ENCODE measurements at regions not wholly inside any gene's neighbourhood (a gene's known extent, or its start where the extent isn't known, plus 50 kb on each side); places are given as distances from the start of the nearest gene placed in this dataset.
"Not testable (repeated sequence)": the region's sequence is repeated elsewhere in the genome, so short reads cannot be mapped to it uniquely, and the experiment has no call there.

DNA sequence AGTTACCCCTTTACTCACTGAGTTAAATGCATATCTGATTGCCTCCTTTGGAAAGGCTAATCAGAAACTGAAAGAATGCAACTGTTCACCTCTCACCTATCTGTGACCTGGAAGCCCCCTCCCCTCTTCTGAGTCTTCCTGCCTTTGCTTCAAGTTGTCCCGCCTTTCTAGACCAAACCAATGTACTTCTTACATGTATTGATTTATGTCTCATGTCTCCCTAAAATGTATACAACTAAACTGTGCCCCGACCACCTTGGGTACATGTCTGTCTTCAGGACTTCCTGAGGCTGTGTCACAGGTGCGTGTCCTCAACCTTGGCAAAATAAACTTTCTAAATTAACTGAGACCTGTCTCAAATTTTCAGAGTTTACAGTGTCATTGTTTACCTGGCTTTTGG, 1167.2 kb downstream of the TAF11L14 start:
- H3K4me1 ChIP-seq (ENCODE audit: control insufficient read depth, insufficient read depth, low read length); H4K91ac ChIP-seq (ENCODE audit: insufficient read depth, low read depth, low read length); CTCF ChIA-PET; DNase-seq; H3K9me3 ChIP-seq (ENCODE audit: control insufficient read depth, insufficient read depth, low read length); POLR2A ChIA-PET (ENCODE audit: unreplicated experiment); BruUV-seq (replicated peaks); dilution Hi-C loops (cut with HindIII; ENCODE audit: low sequenced_read_pairs, unreplicated experiment); H2BK20ac ChIP-seq (ENCODE audit: low read depth, low read length); H3K27ac ChIP-seq (ENCODE audit: insufficient read depth, low read length); H4K8ac ChIP-seq (ENCODE audit: low read depth in 2 of 2, low read length in 2 of 2); H2AK5ac ChIP-seq (ENCODE audit: low read depth, low read length); H2BK15ac ChIP-seq (ENCODE audit: low read depth, low read length); H3K4me3 ChIP-seq (ENCODE audit: insufficient read depth, low read depth, low read length); H3K14ac ChIP-seq (replicated peaks; ENCODE audit: low read depth, low read length); H3K23ac ChIP-seq (ENCODE audit: low read depth, low read length); H3K18ac ChIP-seq (ENCODE audit: low read depth, low read length); in situ Hi-C loops (cut with MboI; ENCODE audit: low sequenced_read_pairs); H3K4ac ChIP-seq (ENCODE audit: low read depth, low read length); intact Hi-C loops (cut with micrococcal nuclease); H3K9ac ChIP-seq (ENCODE audit: low read depth, low read length); H2BK5ac ChIP-seq (ENCODE audit: low read depth, low read length, poor library complexity, severe bottlenecking); H2AK9ac ChIP-seq (replicated peaks; ENCODE audit: low read depth, low read length, poor library complexity); H3K36me3 ChIP-seq (ENCODE audit: control insufficient read depth, insufficient read depth, low read length); H2AFZ ChIP-seq (replicated peaks; ENCODE audit: low read length, poor library complexity); H4K5ac ChIP-seq (ENCODE audit: low read depth, low read length); H3K56ac ChIP-seq (ENCODE audit: extremely low read depth, insufficient read depth, low read length); H3K9me1 ChIP-seq (ENCODE audit: insufficient read depth, low read length); H3K27me3 ChIP-seq (ENCODE audit: control insufficient read depth, insufficient read depth, low read length); ATAC-seq (ENCODE audit: low read depth); H2BK120ac ChIP-seq (ENCODE audit: low read depth, low read length); H4K20me1 ChIP-seq (ENCODE audit: insufficient read depth, low read length); H3K4me2 ChIP-seq (ENCODE audit: low read depth, low read length); H3K79me1 ChIP-seq (ENCODE audit: low read depth in 1 of 2, low read length in 2 of 2): not testable (repeated sequence)
- WGBS, 2 experiments (ENCODE audit: extremely low coverage in 2 of 2, insufficient read length in 1 of 2): no CpG with 5 or more reads among the region's 3 CpGs

All from IMR-90 (cell line).